GF-D8 (cell line): ENCODE measurements at regions not wholly inside any gene's neighbourhood (a gene's known extent, or its start where the extent isn't known, plus 50 kb on each side); places are given as distances from the start of the nearest gene placed in this dataset.
"Not testable (repeated sequence)": the region's sequence is repeated elsewhere in the genome, so short reads cannot be mapped to it uniquely, and the experiment has no call there.

Experiments
- DNase-seq: peaks from one replicate; lab custom pipeline; 2025; lab: John Stamatoyannopoulos, UW

DNA sequence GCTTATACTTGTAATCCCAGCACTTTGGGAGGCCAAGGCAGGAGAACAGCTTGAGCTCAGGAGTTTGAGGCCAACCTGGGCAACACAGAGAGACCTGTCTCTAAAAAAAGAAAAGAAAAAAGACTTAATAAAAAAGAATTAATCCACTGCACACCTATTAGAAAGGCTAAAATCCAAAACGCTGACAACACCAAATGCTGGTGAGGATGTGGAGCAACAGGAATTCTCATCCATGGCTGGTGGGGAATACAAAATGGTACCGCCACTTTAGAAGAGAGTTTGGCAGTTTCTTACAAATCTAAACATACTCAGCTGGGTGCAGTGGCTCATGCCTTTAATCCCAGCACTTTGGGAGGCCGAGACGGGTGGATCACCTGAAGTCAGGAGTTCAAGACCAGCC lies 110.0 kb upstream of the NDUFV2 start:
- not testable (repeated sequence) for DNase-seq

DNA sequence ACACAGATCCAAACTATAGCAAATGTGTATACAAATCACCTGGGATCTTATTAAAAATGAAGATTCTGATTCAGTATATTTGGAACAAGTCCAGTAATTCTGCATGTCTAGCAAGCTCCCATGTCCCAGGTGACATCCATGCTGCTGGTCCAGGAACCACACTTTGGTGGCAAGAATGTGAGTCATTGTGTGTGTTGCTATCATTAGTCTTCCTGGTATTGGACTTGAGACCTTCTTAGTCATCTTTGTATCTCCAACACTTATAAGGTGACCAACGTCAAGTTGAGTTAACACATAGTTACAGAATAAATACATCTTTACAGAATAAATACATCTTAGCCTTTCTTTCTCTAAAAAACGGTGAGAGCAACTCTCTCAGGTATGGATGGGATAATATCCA lies 107.9 kb upstream of the NDUFV2 start:
- no peak for DNase-seq

DNA sequence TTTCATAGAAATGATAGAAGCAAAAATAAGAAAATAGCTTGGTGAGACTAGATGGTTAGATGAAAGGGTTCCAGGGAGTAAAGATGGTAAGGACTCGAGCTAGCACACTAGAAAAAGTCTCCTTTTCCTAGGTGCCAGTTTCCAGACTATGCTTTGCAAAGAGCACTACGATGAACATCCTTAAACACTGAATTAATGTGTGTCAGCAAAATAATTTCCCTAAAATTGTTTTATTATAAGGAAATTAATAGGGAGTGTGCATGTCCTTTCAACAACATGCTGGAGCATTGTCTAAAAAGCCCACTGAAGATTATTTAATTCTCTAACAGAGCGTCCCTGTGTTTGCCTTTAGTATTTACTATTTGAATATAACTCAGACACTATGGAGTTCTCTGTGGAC lies 107.4 kb upstream of the NDUFV2 start:
- DNase-seq, result no peak

DNA sequence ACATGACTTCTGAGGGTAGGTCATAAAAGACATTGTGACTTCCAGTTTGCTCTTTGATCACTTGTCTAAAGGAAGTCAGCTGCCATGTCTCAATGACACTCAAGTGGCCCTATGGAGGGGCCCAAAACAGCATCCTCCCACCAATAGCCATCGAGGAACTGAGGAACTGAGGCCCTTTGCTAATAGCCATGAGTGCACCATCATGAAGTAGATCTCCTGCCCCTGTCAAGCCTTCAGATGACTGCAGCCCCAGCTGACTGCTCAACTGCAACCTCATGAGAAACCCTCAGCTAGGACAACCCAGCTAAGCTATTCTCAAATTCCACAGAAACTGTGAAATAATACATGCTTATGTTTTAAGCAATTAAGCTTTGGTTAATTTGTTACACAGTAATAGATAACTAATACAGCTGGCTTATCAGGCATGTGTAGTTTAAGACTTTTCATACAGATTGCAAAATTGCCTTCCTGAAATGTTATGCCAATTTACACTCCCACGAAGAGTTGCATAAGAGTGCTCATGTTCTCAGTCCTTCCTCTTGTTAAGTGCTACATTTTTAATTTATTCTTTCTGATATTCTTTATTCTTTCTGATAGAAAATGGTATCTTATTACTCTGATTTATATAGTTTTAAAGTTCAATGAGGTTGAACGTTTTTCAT lies 105.6 kb upstream of the NDUFV2 start:
- DNase-seq, result peak; percentile 71

DNA sequence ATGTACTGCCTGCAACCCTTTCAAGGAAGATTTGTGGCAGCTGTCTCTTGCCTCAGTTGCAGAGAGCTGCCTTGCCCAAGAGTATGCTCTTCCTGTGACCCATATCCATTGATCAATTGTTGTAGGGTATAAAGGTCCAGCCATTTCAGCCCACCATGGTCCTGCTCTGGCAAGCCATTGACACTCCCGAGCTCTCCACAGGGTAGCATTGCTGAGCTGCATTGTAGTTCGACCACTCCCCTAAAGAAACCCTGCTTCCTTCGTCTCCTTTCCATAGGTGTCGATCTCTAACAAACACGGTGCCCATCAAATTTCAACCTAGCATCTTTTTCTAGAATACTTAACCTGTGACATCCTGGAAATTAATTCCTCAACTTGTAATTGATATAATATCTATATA lies 104.9 kb upstream of the NDUFV2 start:
- no peak for DNase-seq

DNA sequence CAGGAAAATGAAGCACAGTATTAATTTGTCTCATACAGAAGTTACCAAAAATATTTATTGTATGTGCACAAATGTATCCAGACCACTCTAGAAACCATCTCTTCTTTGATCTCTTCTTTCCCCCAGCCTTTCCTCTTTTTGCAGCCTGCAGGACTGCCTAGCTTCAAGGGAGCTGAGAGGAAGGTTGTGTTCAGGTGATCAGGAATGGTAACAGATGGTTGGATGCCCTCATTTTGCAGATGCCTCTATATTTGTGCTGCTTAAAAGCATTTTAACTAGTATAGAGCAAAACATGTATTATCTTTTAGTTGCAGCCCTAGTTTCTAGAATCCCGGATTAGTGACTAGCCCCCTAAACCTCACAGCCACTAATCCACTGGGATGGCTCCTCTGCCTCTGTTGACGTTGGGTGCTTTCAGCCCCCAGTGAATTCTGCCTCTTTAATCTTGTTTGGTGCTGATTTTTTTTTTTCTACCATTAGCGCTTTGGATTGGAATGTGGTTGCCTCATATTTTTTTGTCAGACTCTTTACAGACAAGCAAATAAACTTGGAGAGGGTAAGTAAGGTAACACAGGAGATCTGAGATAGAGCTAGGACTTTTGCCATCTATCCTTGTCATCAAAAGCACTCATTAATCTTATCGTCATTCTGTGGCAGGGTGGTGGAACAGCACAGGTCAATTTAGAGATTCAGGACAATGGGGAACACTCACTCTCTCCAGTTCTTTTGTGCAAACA lies 103.8 kb upstream of the NDUFV2 start:
- DNase-seq, result no peak

DNA sequence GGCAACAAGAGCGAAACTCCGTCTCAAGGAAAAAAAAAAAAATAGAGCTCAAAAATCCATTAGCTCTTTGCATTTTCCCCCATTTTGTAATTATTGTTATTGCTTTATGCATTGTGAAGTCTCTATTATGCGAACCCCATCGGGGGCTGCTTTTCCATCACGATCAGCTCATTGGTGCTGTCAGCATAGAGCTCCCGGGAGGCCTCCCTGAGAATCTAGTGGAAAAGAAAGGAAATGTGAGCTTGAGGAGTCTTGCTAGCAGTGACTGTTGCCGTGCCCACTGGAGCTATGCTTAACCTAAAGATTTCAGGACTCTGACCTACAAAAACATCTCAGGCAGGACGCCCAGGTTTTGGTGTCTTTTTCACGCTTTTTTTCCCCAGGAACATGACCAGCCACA lies 102.6 kb upstream of the NDUFV2 start:
- no peak for DNase-seq

DNA sequence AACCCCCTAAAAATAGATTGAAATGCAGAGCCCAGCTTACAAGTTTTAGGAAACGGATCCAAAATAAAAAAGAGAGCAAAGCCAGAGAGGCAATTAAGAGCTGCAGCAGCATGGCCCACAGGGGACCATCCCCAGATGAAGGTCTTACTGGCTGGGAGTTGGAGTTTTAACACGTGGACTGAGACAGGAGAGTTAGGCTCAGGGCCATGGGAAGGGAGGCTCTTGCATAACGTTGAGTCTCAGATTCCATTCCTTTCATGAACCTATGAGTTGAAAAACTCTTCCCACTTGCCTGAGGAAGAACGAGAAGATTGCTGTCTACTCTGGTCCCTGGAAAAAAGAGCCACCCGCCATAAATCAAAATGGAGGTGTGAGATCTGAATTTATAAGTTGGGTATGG lies 101.8 kb upstream of the NDUFV2 start:
- no peak for DNase-seq

DNA sequence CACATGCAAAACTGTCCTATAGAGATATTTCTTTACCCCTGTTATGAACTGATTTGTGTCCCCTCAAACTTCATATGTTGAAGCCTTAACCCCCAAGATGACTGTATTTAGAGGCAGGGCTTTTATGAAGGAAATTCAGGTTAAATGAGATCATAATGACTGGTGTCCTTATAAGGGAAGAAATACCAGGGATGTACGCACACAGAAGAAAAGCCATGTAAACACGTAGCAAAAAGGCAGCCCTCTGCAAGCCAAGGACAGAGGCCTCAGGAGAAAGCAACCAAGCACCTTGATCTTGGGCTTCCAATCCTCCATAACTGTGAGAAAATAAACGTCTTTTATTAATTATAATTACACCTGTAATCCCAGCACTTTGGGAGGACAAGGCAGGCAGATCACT lies 101.3 kb upstream of the NDUFV2 start:
- DNase-seq, result no peak

DNA sequence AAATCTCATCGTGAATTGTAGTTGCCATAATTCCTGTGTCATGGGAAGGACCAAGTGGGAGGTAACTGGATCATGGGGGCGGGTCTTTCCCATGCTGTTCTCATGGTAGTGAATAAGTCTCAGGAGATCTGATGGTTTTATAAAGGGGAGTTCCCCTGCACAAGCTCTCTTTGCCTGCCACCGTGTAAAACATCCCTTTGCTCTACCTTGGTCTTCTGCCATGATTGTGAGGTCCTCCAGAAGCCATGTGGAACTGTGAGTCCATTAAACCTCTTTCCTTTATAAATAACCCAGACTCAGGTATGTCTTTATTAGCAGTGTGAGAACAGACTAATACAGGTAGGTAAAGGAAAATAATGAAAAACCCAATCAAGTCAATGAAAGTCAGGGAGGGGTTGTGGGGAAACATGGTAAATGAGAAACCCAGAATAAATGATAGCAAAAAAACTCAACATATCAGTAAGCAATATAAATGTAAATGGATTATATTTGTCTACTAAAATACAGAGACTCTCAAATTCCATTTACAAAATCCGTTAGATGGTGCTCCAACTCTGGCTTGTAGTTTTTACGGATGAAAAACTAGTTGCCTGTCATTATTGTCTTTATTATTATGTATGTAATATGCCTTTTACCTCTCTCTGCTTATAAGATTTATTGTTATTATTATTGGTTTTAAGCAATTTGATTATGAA lies 98.9 kb upstream of the NDUFV2 start:
- DNase-seq, result no peak

DNA sequence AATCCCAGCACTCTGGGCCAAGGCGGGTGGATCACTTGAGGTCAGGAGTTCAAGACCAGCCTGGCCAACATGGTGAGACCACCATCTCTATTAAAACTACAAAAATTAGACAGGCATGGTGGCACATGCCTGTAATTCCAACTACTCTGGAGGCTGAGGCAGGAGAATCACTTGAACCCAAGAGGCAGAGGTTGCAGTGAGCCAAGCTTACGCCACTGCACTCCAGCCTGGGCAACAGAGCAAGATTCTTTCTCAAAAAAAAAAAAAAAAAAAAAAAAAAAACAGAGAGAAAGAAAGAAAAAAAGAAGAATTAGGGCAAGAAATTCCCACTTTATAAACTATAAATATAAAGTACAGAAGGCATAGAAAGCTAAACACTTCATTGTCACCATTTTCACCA lies 98.2 kb upstream of the NDUFV2 start:
- DNase-seq, result not testable (repeated sequence)

DNA sequence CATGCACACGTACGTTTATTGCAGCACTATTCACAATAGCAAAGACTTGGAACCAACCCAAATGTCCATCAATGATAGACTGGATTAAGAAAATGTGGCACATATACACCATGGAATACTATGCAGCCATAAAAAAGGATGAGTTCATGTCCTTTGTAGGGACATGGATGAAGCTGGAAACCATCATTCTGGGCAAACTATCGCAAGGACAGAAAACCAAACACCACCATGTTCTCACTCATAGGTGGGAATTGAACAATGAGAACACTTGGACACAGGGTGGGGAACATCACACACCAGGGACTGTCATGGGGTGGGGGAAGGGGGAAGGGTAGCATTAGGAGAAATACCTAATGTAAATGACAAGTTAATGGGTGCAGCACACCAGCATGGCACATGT lies 94.8 kb upstream of the NDUFV2 start:
- not testable (repeated sequence) for DNase-seq

DNA sequence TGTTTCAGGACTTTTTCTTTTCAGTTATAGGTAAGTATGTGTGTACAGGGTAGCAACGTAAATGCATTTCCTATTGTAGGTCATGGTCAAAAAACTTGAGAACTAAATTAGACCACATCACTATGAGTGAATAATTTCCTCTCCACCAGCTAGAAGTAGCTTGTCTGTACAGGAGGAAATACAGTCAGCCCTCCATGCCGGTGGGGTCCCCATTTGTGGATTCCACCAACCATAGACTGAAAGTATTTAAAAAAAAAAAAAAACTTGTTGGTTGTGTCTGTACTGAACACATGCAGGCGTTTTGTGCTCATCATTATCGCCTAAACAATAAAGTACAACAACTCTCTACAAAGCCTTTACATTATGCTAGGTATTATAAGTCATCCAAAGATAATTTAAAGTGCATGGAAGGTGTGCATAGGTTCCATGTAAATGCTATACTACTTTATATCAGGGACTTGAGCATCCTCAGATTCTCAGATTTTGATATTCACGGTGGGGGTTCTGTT lies 94.2 kb upstream of the NDUFV2 start:
- no peak for DNase-seq

DNA sequence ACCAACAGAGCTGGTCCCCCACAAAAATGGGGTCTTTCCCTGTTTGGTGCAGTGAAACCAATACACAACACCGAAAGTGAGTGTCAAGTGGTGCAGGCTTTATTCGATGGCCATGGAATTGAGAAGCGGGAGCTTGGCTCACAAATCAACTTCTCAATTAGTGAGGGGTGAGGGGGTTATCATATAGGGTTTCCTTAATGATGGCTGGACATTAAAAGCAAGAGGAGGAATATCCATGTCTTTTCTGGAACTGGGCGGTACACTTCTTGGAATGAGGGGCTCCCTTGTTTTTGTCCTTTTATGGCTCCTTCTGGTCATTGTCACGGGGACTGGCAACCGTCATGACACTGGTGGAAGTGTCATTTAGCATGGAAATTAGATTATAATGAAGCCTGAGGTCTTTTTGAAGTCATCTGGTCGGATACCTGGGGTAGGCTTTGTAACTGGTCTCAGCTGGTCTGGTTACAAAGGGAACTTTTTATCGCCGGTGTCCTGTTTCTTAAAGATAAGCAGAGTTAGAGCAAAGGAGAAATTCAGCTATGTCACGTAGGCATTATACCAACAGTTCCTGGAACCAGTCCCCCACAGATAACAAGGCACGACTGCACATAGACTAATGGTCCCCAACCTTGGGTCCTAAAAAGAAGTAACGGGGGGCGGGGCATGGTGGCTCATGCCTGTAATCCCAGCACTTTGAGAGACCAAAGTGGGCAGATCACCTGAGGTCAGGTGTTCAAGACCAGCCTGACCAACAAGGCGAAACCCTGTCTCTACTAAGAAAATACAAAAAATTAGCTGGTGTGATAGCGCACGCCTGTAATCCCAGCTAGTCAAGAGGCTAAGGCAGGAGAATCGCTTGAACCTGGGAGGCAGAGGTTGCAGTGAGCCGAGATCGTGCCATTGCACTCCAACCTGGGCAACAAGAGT lies 93.5 kb upstream of the NDUFV2 start:
- no peak for DNase-seq

DNA sequence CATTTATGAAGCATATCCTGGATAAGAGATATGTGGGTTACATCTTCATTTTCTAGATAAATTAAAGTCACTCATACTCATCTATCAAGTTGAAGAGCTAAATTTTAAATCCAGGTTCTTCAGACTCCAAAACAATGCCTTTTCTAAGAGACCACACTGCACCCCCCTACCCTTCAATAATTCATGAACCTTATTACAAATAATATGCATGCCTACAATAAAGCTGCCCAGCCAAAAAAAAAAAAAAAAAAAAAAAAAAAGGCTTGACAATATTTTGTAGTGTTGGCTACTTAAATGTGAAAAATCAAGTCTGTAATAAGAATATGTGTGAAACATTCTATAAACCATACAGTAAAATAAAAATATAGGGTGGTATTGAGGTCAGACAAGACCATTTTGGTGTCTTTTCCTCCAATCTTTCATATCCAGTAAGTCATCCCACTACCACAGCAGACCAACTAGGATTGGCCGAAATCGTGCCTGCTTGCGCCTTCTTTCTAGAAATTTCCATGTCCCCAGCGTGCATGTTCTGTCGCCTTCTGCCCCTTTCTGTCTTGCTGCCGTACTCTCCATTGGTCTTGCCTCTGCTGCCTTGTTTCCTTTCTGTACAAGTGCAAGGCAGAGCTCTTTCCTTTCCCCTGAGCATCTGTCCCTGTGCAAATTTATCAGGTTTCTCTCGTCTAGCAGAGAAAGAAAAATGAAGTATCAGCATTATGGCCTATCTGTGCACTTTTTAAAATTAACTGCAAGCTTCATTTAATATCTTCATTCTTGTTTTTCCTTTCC lies 92.6 kb upstream of the NDUFV2 start:
- no peak for DNase-seq

DNA sequence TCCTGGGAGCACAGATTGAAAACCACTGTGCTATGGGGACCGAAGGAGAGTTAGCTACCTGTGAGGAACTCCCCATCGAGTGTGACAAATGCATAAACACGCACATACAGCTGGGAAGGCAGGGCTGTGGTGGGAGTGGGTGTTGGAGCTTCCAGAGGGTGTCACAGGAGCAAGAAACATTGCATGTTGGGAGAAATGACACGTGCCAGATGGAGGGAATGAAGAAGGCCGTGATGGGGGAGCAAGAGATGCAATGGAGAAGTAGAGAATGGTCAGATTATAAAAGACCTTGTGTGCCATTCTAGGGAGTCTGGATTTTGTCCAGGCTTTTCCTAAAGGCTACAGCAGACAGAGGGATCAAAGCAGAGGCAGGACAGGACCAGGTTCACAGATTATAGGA lies 91.1 kb upstream of the NDUFV2 start:
- no peak for DNase-seq

DNA sequence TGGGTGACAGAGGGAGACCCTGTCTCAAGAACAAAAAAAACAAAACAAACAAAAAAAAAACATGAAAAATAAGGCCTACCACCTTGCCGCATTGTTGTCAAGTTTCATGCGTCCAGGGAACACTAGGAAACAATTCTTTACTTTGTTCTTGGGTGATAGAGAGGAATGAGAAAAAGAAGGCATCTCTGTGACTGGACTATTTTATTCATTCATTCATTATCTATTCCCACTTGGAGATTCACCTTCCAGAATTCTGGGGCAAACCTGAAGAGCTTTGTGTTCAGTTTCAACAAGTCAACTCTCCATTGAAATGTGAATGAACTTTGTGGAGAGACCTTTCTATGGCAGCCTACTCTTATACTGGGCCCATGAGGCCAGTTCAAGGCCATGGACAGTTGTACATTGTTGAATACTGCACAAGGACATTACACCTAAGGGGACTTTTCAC lies 88.5 kb upstream of the NDUFV2 start:
- DNase-seq, result no peak

DNA sequence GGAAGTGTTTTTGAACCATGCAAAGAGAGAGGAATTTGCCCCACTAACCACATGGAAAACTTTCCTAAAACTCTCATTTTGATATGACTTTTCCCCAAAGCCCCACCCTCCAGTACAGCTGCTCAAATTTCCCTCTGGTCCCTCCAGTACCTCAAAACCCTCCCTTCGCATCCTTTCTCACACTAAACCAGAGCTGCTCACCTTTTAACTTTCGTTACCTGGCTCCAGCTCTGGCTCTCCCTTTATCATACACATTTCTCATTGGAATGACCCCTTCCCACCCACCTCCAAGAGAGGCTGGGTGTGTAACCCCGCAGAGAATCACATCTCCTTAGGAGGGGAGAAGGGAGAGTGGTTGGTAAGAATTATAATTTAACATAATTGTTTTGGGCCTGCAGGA lies 86.8 kb upstream of the NDUFV2 start:
- no peak for DNase-seq

DNA sequence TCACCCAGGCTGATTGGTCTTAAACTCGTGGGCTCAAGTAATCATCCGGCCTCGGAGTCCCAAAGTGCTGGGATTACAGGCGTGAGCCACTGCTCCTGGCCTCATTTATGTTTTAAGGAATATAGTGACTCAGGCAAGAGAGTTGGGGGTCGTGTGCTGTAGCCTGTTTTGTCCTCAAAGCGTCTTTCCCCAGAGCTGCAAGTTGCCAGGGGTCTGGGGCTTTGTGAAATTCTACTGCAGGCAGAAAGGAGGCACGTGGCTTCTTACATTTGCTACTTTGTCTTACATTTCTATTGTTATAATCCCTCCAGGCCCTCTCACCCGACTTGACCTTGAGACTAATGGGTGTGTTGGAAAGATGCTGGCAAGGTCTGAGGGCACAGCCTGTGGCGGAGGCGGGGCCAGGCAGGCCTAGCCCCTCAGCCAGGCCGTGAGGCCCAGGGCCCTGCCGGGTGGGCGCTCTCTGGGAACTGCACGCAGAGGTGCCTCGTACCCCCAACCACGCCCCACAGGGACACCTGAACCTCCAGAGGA lies 85.8 kb upstream of the NDUFV2 start:
- DNase-seq, result no peak

DNA sequence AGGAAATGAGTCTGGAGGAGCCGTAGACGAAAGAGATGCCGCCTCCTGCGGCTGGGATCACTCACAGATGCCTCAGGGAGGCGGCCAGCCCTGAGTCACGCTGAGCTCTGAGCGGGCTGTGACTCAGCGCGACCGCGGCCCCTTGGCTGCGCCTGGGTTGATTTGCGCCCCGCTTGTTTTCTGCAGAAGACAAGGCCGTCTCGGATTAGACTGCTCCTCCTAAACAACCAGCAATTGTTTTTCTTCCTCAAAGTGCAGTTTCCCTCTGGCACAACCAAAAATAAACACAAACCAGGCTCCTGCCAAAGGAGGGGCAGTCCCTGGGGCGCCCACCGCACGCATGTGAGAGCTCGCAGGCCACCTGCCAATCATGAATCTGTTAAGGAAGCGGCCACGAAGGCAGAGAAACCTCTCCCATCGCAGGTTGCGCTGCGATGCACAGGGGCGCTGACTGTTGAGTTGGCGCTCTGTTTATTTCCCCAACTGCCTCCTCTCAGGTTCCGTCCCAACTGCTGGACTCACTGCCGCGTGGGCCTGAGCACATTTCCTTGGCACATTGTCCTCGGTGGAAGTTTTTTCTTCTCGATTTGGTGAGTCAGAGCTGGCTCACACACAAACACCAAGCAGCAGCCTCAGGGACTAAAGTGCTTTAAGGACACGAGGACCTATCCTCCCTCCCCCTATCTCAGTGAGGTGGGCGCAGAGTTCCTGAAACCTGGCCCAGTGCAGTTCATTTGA lies 85.2 kb upstream of the NDUFV2 start:
- DNase-seq, result peak; percentile 69
